H1 (cell line): ENCODE measurements at regions not wholly inside any gene's neighbourhood (a gene's known extent, or its start where the extent isn't known, plus 50 kb on each side); places are given as distances from the start of the nearest gene placed in this dataset.

ENCODE experiments used
- CTCF ChIA-PET: fragments of 300-600 bp; sonication (Branson Sonifier 250); formaldehyde crosslinking; loops from one replicate; lab custom pipeline; 2021; ENCODE audit not compliant: partially characterized antibody; lab: Charles Lee
- POLR2A ChIA-PET: fragments of 300-600 bp; sonication (Branson Sonifier 250); formaldehyde crosslinking; loops from one replicate; lab custom pipeline; 2021; ENCODE audit warnings: inconsistent platforms; ENCODE audit not compliant: partially characterized antibody; lab: Charles Lee
- DNase-seq, 2 experiments: peaks; one replicate each; pipeline versions ENCODE4 v3.0.0 to v3.0.0-alpha.2; 2010 to 2022; ENCODE audit warnings: low spot score in 2 of 2, low read depth in 1 of 2, mixed read lengths in 1 of 2
- FAIRE-seq: peaks from 2 replicates; lab custom pipeline; 2011; peaks lifted over from hg19 to GRCh38; lab: Jason Lieb, UNC
- H2AFZ ChIP-seq: 2 replicates; pipeline ENCODE4 v1.8.1; 2012; ENCODE audit warnings: low read length, inconsistent platforms
- H2AK5ac ChIP-seq: 2 replicates; pipeline ENCODE4 v1.6.1; 2013; ENCODE audit warnings: low read depth, low read length
- H2BK120ac ChIP-seq: replicated peaks from 2 replicates; pipeline ENCODE3; 2013; ENCODE audit warnings: low read depth, low read length, inconsistent platforms
- H2BK12ac ChIP-seq: 2 replicates; pipeline ENCODE4 v1.6.1; 2013; ENCODE audit warnings: low read depth, low read length
- H2BK15ac ChIP-seq: 2 replicates; pipeline ENCODE4 v1.6.1; 2013; ENCODE audit warnings: low read length
- H2BK20ac ChIP-seq: 2 replicates; pipeline ENCODE4 v1.6.1; 2013; ENCODE audit warnings: low read length
- H2BK5ac ChIP-seq: 2 replicates; pipeline ENCODE4 v1.6.1; 2013; ENCODE audit warnings: low read depth, low read length
- H3K14ac ChIP-seq: 2 replicates; pipeline ENCODE4 v1.6.1; 2013; ENCODE audit warnings: inconsistent platforms; ENCODE audit not compliant: insufficient read length
- H3K18ac ChIP-seq: 2 replicates; pipeline ENCODE4 v1.6.1; 2013; ENCODE audit warnings: low read length; ENCODE audit errors: extremely low read depth
- H3K23ac ChIP-seq: 2 replicates; pipeline ENCODE4 v1.6.1; 2013; ENCODE audit warnings: inconsistent platforms; ENCODE audit not compliant: insufficient read length
- H3K23me2 ChIP-seq: 2 replicates; pipeline ENCODE4 v1.6.1; 2013; ENCODE audit warnings: low read depth, low read length
- H3K27ac ChIP-seq: 2 replicates; pipeline ENCODE4 v1.6.1; 2011; ENCODE audit warnings: low read depth, low read length, inconsistent platforms
- H3K27me3 ChIP-seq, 4 experiments: replicated peaks in 1 of 4; 1 replicate in 1 of 4; 2 replicates in 3 of 4; pipeline versions ENCODE4 v1.6.1 to v1.8.1; 2011 to 2013; ENCODE audit warnings: low read length in 3 of 4, mild to moderate bottlenecking in 3 of 4, inconsistent platforms in 2 of 4, mixed read lengths in 2 of 4, moderate library complexity in 1 of 4; ENCODE audit not compliant: control insufficient read depth in 3 of 4, insufficient read depth in 3 of 4; ENCODE audit errors: extremely low read depth in 1 of 4
- H3K36me3 ChIP-seq, 4 experiments: 2 replicates each; pipeline versions ENCODE4 v1.6.1 to v1.8.1; 2011 to 2013; ENCODE audit warnings: mild to moderate bottlenecking in 4 of 4, low read length in 3 of 4, moderate library complexity in 2 of 4, control low read depth in 1 of 4, inconsistent platforms in 1 of 4; ENCODE audit not compliant: insufficient read depth in 4 of 4, control insufficient read depth in 2 of 4
- H3K4ac ChIP-seq: replicated peaks from 2 replicates; pipeline ENCODE3; 2013; ENCODE audit warnings: low read length, low read depth, mixed read lengths, inconsistent platforms; ENCODE audit not compliant: insufficient read length
- H3K4me1 ChIP-seq, 4 experiments: replicated peaks in 1 of 4; 1 replicate in 1 of 4; 2 replicates in 3 of 4; pipeline versions ENCODE4 v1.6.1 to v1.8.1; 2011 to 2013; ENCODE audit warnings: low read length in 3 of 4, inconsistent platforms in 2 of 4, mixed read lengths in 1 of 4; ENCODE audit not compliant: insufficient read depth in 4 of 4, control insufficient read depth in 3 of 4
- H3K4me2 ChIP-seq, 2 experiments: 2 replicates each; pipeline versions ENCODE4 v1.6.1 to v1.8.1; 2011 to 2013; ENCODE audit warnings: low read depth in 2 of 2, low read length in 2 of 2, control low read depth in 1 of 2, inconsistent platforms in 1 of 2, mild to moderate bottlenecking in 1 of 2; ENCODE audit not compliant: insufficient read depth in 1 of 2
- H3K4me3 ChIP-seq, 4 experiments: fragments of 200-600, 300-600 bp in 1 of 4; sonication (generic), shearing (Covaris generic), sonication (Bioruptor Twin) in 1 of 4; 2 replicates each; pipeline versions ENCODE4 v1.5.1 to v1.8.1; 2011 to 2016; ENCODE audit warnings: low read length in 4 of 4, low read depth in 3 of 4, control low read depth in 2 of 4, inconsistent platforms in 2 of 4, mild to moderate bottlenecking in 2 of 4, mixed read lengths in 1 of 4, moderate library complexity in 1 of 4; ENCODE audit not compliant: insufficient read depth in 2 of 4; ENCODE audit errors: extremely low read depth in 1 of 4
- H3K56ac ChIP-seq: replicated peaks from 2 replicates; pipeline ENCODE3; 2013; ENCODE audit warnings: low read depth, mild to moderate bottlenecking, mixed read lengths, low read length, inconsistent platforms; ENCODE audit not compliant: insufficient read length
- H3K79me1 ChIP-seq: 2 replicates; pipeline ENCODE4 v1.6.1; 2013; ENCODE audit warnings: low read depth, low read length, control low read depth
- H3K79me2 ChIP-seq, 2 experiments: 2 replicates each; pipeline versions ENCODE4 v1.6.1 to v1.8.1; 2012 to 2013; ENCODE audit warnings: low read length in 2 of 2, mild to moderate bottlenecking in 2 of 2, inconsistent platforms in 1 of 2; ENCODE audit not compliant: insufficient read depth in 2 of 2, control insufficient read depth in 1 of 2
- H3K9ac ChIP-seq, 4 experiments: replicated peaks in 1 of 4; 1 replicate in 1 of 4; 2 replicates in 3 of 4; pipeline versions ENCODE4 v1.6.1 to v1.8.1; 2011 to 2013; ENCODE audit warnings: low read depth in 3 of 4, low read length in 3 of 4, control low read depth in 2 of 4, mild to moderate bottlenecking in 2 of 4, moderate library complexity in 2 of 4, inconsistent platforms in 1 of 4; ENCODE audit errors: extremely low read depth in 1 of 4
- H3K9me3 ChIP-seq, 2 experiments: 2 replicates each; pipeline versions ENCODE4 v1.6.1 to v1.8.1; 2012 to 2013; ENCODE audit warnings: mild to moderate bottlenecking in 2 of 2, moderate library complexity in 2 of 2, control low read depth in 1 of 2, inconsistent platforms in 1 of 2, low read depth in 1 of 2, low read length in 1 of 2, mixed read lengths in 1 of 2; ENCODE audit not compliant: insufficient read depth in 2 of 2
- H4K20me1 ChIP-seq, 2 experiments: replicated peaks in 1 of 2; 2 replicates each; pipeline versions ENCODE3 to v1.8.1; 2011 to 2013; ENCODE audit warnings: inconsistent platforms in 2 of 2, low read length in 2 of 2, mild to moderate bottlenecking in 1 of 2; ENCODE audit not compliant: insufficient read depth in 2 of 2, control insufficient read depth in 1 of 2
- H4K5ac ChIP-seq: 2 replicates; pipeline ENCODE4 v1.6.1; 2013; ENCODE audit warnings: low read length, low read depth, mixed read lengths, inconsistent platforms; ENCODE audit not compliant: insufficient read length
- H4K8ac ChIP-seq: 2 replicates; pipeline ENCODE4 v1.8.0; 2013; ENCODE audit warnings: mild to moderate bottlenecking, moderate library complexity, low read length, inconsistent platforms; ENCODE audit not compliant: insufficient read depth; ENCODE audit errors: extremely low read depth
- H4K91ac ChIP-seq: replicated peaks from 2 replicates; pipeline ENCODE3; 2013; ENCODE audit warnings: low read length, mixed read lengths, inconsistent platforms; ENCODE audit not compliant: insufficient read length
- BACH1 ChIP-seq: IDR thresholded peaks from 2 replicates; pipeline ENCODE4 v1.6.1; 2012; ENCODE audit warnings: low read length, improper control_type of control experiment
- CBX5 ChIP-seq: fragments of 300-800, 300-1000 bp; sonication (generic); IDR thresholded peaks from 2 replicates; pipeline ENCODE4 v1.7.1; 2016; ENCODE audit warnings: antibody characterized with exemption, low read length, low read depth
- CHD2 ChIP-seq: IDR thresholded peaks from 2 replicates; pipeline ENCODE4 v1.6.1; 2012; ENCODE audit warnings: low read length, improper control_type of control experiment
- CTBP2 ChIP-seq: IDR thresholded peaks from 2 replicates; pipeline ENCODE4 v1.7.0; 2011; ENCODE audit warnings: borderline replicate concordance, mild to moderate bottlenecking, moderate library complexity, mixed read lengths, low read length; ENCODE audit not compliant: insufficient read depth, insufficient read length
- EGR1 ChIP-seq: IDR thresholded peaks from 2 replicates; pipeline ENCODE4 v1.6.1; 2011; ENCODE audit warnings: low read depth, low read length, borderline replicate concordance
- EP300 ChIP-seq, 2 experiments: IDR thresholded peaks; 1 replicate in 1 of 2; 2 replicates in 1 of 2; pipeline ENCODE4 v1.6.1; 2011 to 2012; ENCODE audit warnings: low read depth in 2 of 2, low read length in 2 of 2, mild to moderate bottlenecking in 2 of 2, borderline replicate concordance in 1 of 2, inconsistent platforms in 1 of 2, moderate library complexity in 1 of 2
- GABPA ChIP-seq: IDR thresholded peaks from 2 replicates; pipeline ENCODE4 v1.6.1; 2011; ENCODE audit warnings: mild to moderate bottlenecking, low read length, moderate library complexity, borderline replicate concordance; ENCODE audit not compliant: insufficient read depth
- JUN ChIP-seq: IDR thresholded peaks from 2 replicates; pipeline ENCODE4 v1.6.1; 2011; ENCODE audit warnings: low read depth, mild to moderate bottlenecking, improper control_type of control experiment, low read length
- RAD21 ChIP-seq, 2 experiments: IDR thresholded peaks in 1 of 2; conservative IDR thresholded peaks in 1 of 2; 2 replicates each; pipeline ENCODE4 v1.6.1; 2011; ENCODE audit warnings: low read depth in 2 of 2, low read length in 2 of 2, improper control_type of control experiment in 1 of 2, inconsistent platforms in 1 of 2, mild to moderate bottlenecking in 1 of 2, moderate library complexity in 1 of 2
- RBBP5 ChIP-seq: IDR thresholded peaks from 2 replicates; pipeline ENCODE4 v1.7.1; 2012; ENCODE audit warnings: low read depth, mild to moderate bottlenecking, inconsistent platforms, low read length, moderate library complexity, borderline replicate concordance
- ZNF274 ChIP-seq: IDR thresholded peaks from 2 replicates; pipeline ENCODE4 v1.7.0; 2012; ENCODE audit warnings: low read length, borderline replicate concordance; ENCODE audit errors: extremely low read depth
- WGBS, 2 experiments: shearing (Covaris generic) in 1 of 2; methylation state at CpG; one replicate each; pipeline versions ENCODE4 v1.1.6 to v1.1.7; 2013 to 2015; ENCODE audit warnings: low lambda C conversion rate in 2 of 2, mixed read lengths in 2 of 2, inconsistent platforms in 1 of 2, low coverage in 1 of 2, missing lambda C conversion rate in 1 of 2; ENCODE audit not compliant: insufficient replicate concordance in 2 of 2, insufficient coverage in 1 of 2, insufficient read length in 1 of 2; ENCODE audit errors: extremely low coverage in 1 of 2, missing lambda C conversion rate in 1 of 2; 5-methylcytosine and 5-hydroxymethylcytosine counted together

DNA sequence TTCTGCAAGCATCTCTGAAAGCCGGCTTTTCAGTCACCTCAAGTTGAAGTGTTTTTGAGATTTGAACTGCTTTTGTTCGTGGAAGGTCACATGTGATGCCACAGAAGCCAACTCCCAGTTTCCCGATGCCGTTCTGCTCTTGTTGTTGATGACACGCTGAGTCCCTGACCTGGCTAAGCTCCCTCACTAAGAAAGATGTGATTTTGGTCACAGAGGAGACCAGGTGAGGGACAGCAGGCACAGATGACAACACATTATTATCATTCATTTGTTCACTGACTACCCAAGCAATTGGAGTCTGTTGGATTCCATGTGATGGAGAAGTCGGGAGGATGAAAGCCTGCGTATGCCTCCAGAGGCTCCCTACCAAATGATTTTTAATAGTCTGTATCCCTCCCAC is 822.4 kb upstream of the RBFOX1 start:
- Histone ChIP-seq H2BK120ac (no peak overlapping the region), H2BK12ac (no peak overlapping the region), H3K4me2 (no peak overlapping the region), H2BK15ac (no peak overlapping the region), H2AK5ac (no peak overlapping the region), H3K14ac (no peak overlapping the region), H3K56ac (no peak overlapping the region), H3K23me2 (no peaks in the 10 kb centered on the region), H3K79me2 (no peaks in the 10 kb centered on the region), H3K27ac (no peak overlapping the region), H3K23ac (no peak overlapping the region), H4K91ac (no peak overlapping the region), H3K18ac (no peak overlapping the region), H2BK20ac (no peak overlapping the region), H2AFZ (no peak overlapping the region), H2BK5ac (no peak overlapping the region), H3K36me3 (no peaks in the 10 kb centered on the region), H4K20me1 (no peaks in the 10 kb centered on the region), H3K4me3 (no peak overlapping the region), H3K27me3 (no peaks in the 10 kb centered on the region), H3K9ac (no peak overlapping the region), H3K9me3 (no peaks in the 10 kb centered on the region)
- FAIRE-seq: no peak
- CTCF ChIA-PET: interaction anchor here (1.0 kb wide), 1 partner anchor 643 kb away, joined by 3 read pairs; no protein-coding TSS in a partner anchor
- no peak for TF ChIP-seq BACH1
- no peak for TF ChIP-seq CTBP2
- no peak for TF ChIP-seq CHD2
- TF ChIP-seq ZNF274: no peak
- no peak for TF ChIP-seq EGR1
- no peak for TF ChIP-seq GABPA
- no peak for TF ChIP-seq RBBP5
- no peak for TF ChIP-seq EP300 (IDR thresholded peaks at IDR 0.05; ENCODE audit: borderline replicate concordance in 1 of 2, low read depth in 2 of 2, low read length in 2 of 2)
- no peak for TF ChIP-seq RAD21 (IDR thresholded peaks at IDR 0.05 in 1 of 2, conservative IDR thresholded peaks at IDR 0.05 in 1 of 2; ENCODE audit: low read depth in 2 of 2, low read length in 2 of 2)
- no peak for TF ChIP-seq CBX5
- no peak for TF ChIP-seq JUN
- TF ChIP-seq, all 59 proteins: peak for 0
- DNase-seq: no peak
- WGBS, 2 experiments: 90% methylated on average over 7 of the region's 7 CpGs; no CpG with 5 or more reads in 1 of the 2 experiments
- Histone ChIP-seq H3K4me1 (no peaks in the 10 kb centered on the region), H4K8ac (no peak overlapping the region), H3K79me1 (no peaks in the 10 kb centered on the region), H4K5ac (no peak overlapping the region), H3K4ac (no peak overlapping the region)
- POLR2A ChIA-PET: no interaction called here
